Right atrium auricular region (tissue), 2 donors: ENCODE measurements at regions not wholly inside any gene's neighbourhood (a gene's known extent, or its start where the extent isn't known, plus 50 kb on each side); places are given as distances from the start of the nearest gene placed in this dataset.

Experiments
- DNase-seq: peaks from one replicate; pipeline ENCODE4 v3.0.0-alpha.2; 2019; ENCODE audit warnings: low spot score
- H3K27ac ChIP-seq, 2 donors: fragments of 200-600 bp; sonication (generic); 1 replicate in 1 of 2; 2 replicates in 1 of 2; pipeline ENCODE4 v1.5.1; 2016 to 2019
- H3K27me3 ChIP-seq, 2 donors: fragments of 200-600 bp; sonication (generic); one replicate each; pipeline versions ENCODE4 v1.5.1 to v1.6.0; 2017 to 2019
- H3K36me3 ChIP-seq: fragments of 200-600 bp; sonication (generic); one replicate; pipeline ENCODE4 v1.5.1; 2016
- H3K4me1 ChIP-seq, 2 donors: fragments of 200-600 bp; sonication (generic); one replicate each; pipeline versions ENCODE4 v1.5.1 to v1.6.0; 2017 to 2019
- H3K4me3 ChIP-seq, 2 donors: fragments of 200-600 bp; sonication (generic); 1 replicate in 1 of 2; 2 replicates in 1 of 2; pipeline ENCODE4 v1.5.1; 2017 to 2019; ENCODE audit warnings: mild to moderate bottlenecking in 1 of 2, moderate library complexity in 1 of 2
- H3K9me3 ChIP-seq, 2 donors: fragments of 200-600 bp; sonication (generic); one replicate each; pipeline ENCODE4 v1.5.1; 2019
- CTCF ChIP-seq, 2 donors: fragments of 200-600 bp; sonication (generic); IDR thresholded peaks; one replicate each; pipeline ENCODE4 v1.5.1; 2019; ENCODE audit warnings: antibody characterized with exemption in 2 of 2

DNA sequence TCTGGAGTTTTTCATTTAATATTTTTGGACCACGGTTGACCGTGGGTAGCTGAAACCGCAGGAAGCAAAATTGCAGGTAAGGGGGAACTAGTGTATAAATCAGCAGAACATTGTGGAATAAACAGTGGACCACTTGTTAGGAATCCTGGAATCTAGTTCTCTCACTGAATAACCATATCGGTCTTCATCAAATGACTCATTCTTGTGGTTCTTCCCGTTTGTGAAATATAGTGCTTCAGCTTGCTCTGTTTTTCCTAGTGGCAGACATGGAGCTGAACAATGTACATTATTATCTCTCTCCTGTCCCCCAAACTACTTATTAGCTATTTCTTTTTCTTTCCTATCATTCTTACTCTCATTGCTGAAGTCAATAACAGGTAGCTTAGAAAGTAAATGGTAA is 61.9 kb downstream of the HSPA13 start:
- no peak overlapping the region for H3K27ac ChIP-seq
- DNase-seq, result no peak
- H3K4me3 ChIP-seq, result no peak overlapping the region
- TF ChIP-seq CTCF (IDR thresholded peaks at IDR 0.05), result no peak
- H3K27me3 ChIP-seq, result no peaks in the 10 kb centered on the region
- H3K4me1 ChIP-seq, result no peaks in the 10 kb centered on the region
- no peaks in the 10 kb centered on the region for H3K36me3 ChIP-seq
- no peaks in the 10 kb centered on the region for H3K9me3 ChIP-seq

DNA sequence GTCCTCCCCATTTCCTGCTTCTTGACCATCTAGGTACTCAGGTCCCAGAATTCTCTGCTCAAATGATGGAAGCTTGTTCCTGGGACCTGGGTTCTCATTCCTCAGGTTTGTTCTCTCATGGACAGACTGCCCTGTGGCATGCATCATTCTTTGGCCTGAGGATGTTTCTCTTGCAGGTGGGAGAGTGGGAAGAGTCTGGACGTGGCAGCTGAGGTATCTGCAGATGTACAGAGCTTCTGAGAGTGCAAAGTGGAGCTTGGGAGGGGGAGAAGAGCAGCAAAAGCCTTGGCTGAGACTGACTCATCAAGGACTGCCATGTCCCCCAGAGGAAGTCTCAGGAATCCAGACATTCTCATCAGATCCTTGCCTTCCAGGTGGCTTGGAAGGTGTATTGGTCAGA is 63.1 kb downstream of the HSPA13 start:
- TF ChIP-seq CTCF (IDR thresholded peaks at IDR 0.05), result no peak
- H3K36me3 ChIP-seq, result no peaks in the 10 kb centered on the region
- no peaks in the 10 kb centered on the region for H3K9me3 ChIP-seq
- H3K4me1 ChIP-seq, result no peaks in the 10 kb centered on the region
- H3K27ac ChIP-seq, result no peak overlapping the region
- no peaks in the 10 kb centered on the region for H3K27me3 ChIP-seq
- H3K4me3 ChIP-seq, result no peak overlapping the region
- DNase-seq, result no peak

DNA sequence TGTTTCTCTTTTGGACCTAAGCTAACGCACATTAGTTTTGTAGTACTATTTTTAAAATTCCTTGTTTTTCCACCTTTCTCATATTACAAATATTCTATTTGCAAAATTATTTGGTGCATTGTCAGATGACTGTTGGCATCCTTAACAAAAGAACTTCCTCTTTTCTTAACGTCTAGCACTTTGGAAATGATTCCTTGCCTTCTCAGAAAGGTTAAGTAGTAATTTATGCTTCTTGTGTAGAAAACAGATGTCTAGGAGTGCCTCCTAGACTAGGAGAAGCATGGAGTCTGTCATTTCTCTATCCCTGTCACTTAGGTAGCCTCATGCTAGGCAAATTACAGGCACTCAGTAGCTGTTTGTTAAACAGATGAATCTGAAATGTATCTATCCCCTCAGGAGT is 64.4 kb downstream of the HSPA13 start:
- Histone ChIP-seq H3K9me3 (no peaks in the 10 kb centered on the region), H3K4me3 (no peak overlapping the region), H3K27ac (no peak overlapping the region), H3K27me3 (no peaks in the 10 kb centered on the region), H3K36me3 (no peaks in the 10 kb centered on the region), H3K4me1 (no peaks in the 10 kb centered on the region)
- DNase-seq, result no peak
- TF ChIP-seq CTCF (IDR thresholded peaks at IDR 0.05), result no peak

GRCh38 chr21:14317507-14317906 is 65.4 kb downstream of the HSPA13 start:
- Histone ChIP-seq H3K9me3 (no peaks in the 10 kb centered on the region), H3K36me3 (no peaks in the 10 kb centered on the region), H3K27ac (no peak overlapping the region), H3K4me1 (no peaks in the 10 kb centered on the region), H3K27me3 (no peaks in the 10 kb centered on the region), H3K4me3 (no peak overlapping the region)
- no peak for TF ChIP-seq CTCF (IDR thresholded peaks at IDR 0.05)
- DNase-seq, result no peak

DNA sequence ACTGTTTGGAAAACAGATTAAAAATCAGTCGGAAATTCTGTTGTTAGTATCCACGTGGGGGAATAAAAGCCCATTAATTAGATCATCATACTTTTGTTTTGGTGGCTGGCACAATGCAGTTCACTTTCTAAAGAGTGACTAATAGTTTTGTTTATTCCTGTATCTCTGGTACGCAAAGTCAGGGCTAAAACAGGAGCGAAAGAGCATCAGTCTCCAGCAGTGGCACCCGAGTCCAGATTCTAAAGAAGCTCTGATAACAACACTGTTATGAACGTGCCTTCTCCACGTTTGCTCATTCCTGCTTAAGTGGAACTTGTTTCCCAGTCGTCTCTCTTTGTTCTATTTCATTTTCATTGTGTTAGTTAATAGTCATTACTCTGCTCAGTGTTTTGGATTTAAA is 69.6 kb downstream of the HSPA13 start:
- H3K27me3 ChIP-seq, result no peaks in the 10 kb centered on the region
- no peak overlapping the region for H3K4me3 ChIP-seq
- no peaks in the 10 kb centered on the region for H3K36me3 ChIP-seq
- H3K4me1 ChIP-seq, result no peaks in the 10 kb centered on the region
- no peaks in the 10 kb centered on the region for H3K9me3 ChIP-seq
- H3K27ac ChIP-seq, result no peak overlapping the region
- no peak for DNase-seq
- TF ChIP-seq CTCF (IDR thresholded peaks at IDR 0.05), result no peak

- no peak for TF ChIP-seq CTCF (IDR thresholded peaks at IDR 0.05)
- DNase-seq, result no peak
- Histone ChIP-seq H3K4me1 (no peaks in the 10 kb centered on the region), H3K4me3 (no peak overlapping the region), H3K27ac (no peak overlapping the region), H3K36me3 (no peaks in the 10 kb centered on the region), H3K9me3 (no peaks in the 10 kb centered on the region), H3K27me3 (no peaks in the 10 kb centered on the region)
These were observed 70.1 kb downstream of the HSPA13 start for GRCh38 chr21:14312871-14313270.
